C4-2B (cell line): ENCODE measurements at regions not wholly inside any gene's neighbourhood (a gene's known extent, or its start where the extent isn't known, plus 50 kb on each side); places are given as distances from the start of the nearest gene placed in this dataset.

ENCODE experiments used
- H3K27ac ChIP-seq: fragments of 450-650 bp; 2 replicates; pipeline ENCODE4 v1.5.1; 2017
- CTCF ChIP-seq: fragments of 450-650 bp; conservative IDR thresholded peaks from 2 replicates; pipeline ENCODE4 v1.5.1; 2017; ENCODE audit warnings: mild to moderate bottlenecking
- ZFX ChIP-seq: fragments of 450-650 bp; IDR thresholded peaks from 2 replicates; pipeline ENCODE4 v1.6.1; 2017

- TF ChIP-seq CTCF (no peak), ZFX (no peak)
- no peak overlapping the region for H3K27ac ChIP-seq
Observed at GRCh38 chr6:96458771-96459170, 62.8 kb upstream of the UFL1 start.

DNA sequence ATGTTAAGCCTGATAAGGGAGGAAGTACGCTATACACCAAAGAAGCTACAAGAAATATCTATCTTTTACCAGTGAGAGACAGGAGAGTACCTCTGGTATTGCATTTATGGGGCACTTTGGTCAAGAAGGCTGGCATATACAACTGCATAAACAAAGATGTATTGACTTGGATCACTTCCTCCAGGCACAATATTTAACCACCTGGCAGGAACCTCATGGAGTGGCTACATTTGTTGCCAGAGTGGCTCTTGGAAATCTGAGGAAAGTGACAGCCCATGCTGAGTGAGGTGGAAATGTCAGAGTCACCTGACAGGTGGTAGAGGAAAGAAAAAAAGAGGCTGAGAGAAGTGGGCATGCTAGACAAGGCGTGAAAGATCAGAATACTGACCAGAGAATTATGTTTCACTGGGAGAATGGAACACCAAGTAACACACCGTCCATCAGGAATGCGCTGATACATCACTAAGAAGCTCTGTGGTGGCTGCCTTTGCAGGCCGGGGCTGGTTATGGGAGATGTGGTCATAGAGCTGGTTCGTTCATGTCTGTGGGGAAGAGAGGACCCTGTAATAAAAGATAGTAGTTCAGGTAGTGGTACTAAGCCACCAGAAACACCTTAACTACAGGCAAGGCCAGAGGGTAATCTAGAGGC, 61.4 kb upstream of the UFL1 start:
- no peak for TF ChIP-seq ZFX
- TF ChIP-seq CTCF, result no peak
- no peak overlapping the region for H3K27ac ChIP-seq

DNA sequence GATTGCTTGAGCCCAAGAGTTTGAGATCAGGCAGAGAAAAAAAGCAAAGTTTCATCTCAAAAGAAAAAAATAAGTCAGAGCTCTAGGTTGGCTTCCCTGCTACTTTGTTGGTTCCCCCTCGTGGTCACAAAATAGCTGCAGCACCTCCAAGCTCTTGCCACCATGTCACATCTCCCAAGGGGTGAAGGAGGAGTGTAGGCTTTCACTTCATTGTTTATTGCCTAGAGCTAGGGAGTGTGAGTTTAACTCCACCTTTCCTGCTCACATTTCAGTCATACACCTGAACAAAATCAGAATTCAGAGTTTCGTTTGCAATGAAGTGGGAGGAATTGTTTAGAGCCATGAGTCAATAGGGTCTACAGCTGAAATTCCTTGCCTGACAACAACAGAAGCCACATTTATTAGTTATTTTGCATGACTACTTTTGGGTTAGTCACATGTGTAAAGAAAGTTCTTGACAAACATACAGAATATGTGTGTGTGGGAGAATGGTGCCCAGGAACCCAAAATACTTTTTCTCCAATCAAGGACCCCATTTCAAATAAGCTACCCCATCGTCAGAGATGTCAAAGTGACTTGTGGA, 56.2 kb upstream of the UFL1 start:
- TF ChIP-seq CTCF (0 out of 2 replicates have a peak, but pooled peaks have one; percentile 9), ZFX (no peak)
- no peak overlapping the region for H3K27ac ChIP-seq

DNA sequence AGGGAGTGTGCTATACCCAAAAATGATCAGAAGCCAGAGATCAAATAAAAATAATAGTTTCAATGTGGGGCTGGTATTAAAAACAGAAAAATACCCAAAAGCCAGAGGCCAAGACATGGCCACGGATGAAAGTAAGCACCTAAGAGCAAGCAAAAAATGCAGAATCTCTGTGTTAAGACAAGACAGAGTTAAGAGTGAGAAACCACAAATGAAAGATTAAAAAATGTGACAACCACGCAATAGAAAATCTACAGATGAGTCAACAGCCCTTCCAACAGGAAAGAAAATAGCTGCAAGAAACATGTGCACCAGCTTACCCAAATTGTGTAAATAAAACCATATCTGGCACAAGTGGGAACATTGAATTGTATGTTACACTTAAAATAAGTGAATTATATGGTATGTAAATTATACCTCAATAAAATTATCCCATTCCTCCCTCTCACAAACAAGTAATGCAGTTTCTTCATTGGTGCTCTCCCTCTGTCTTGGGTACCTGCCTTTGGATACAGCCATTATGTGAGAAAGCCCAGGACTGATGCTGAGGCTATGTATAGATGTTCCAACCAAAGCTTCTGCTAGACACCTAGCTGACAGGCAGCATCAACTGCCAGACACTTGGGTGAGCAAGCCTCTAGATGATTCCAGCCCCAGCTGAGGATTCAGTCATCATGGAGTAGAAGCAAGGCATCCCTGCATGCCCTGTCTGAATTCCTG, 55.3 kb upstream of the UFL1 start:
- no peak overlapping the region for H3K27ac ChIP-seq
- TF ChIP-seq CTCF (no peak), ZFX (no peak)

- no peak overlapping the region for H3K27ac ChIP-seq
- TF ChIP-seq CTCF, result no peak
- no peak for TF ChIP-seq ZFX
Observed at GRCh38 chr6:96467814-96468213, 53.8 kb upstream of the UFL1 start.

GRCh38 chr6:96468281-96468680, 53.3 kb upstream of the UFL1 start:
- no peak for TF ChIP-seq CTCF
- TF ChIP-seq ZFX, result no peak
- no peak overlapping the region for H3K27ac ChIP-seq

- TF ChIP-seq CTCF (peak; percentile 59), ZFX (no peak)
- H3K27ac ChIP-seq, result no peak overlapping the region
Observed at GRCh38 chr6:96468681-96469224, 52.9 kb upstream of the UFL1 start.
